Upper lobe of left lung (tissue), 4 donors: ENCODE measurements at regions not wholly inside any gene's neighbourhood (a gene's known extent, or its start where the extent isn't known, plus 50 kb on each side); places are given as distances from the start of the nearest gene placed in this dataset.

Source experiments
- POLR2AphosphoS5 ChIP-seq, 2 donors: sonication (generic); formaldehyde crosslinking; IDR thresholded peaks; one replicate each; pipeline ENCODE4 v1.5.1; 2017; ENCODE audit warnings: antibody characterized with exemption in 2 of 2
- TF ChIP-seq, protein P1 (sequence below), 6 experiments: fragments of 450-650 bp in 4 of 6; fragments of 200-600 bp in 2 of 6; sonication (generic) in 2 of 6; IDR thresholded peaks; one replicate each; pipeline ENCODE4 v1.5.1; 2016 to 2019; ENCODE audit warnings: antibody characterized with exemption in 6 of 6

- no peak for TF ChIP-seq POLR2AphosphoS5 (IDR thresholded peaks at IDR 0.05)
- TF ChIP-seq, protein P1, sequence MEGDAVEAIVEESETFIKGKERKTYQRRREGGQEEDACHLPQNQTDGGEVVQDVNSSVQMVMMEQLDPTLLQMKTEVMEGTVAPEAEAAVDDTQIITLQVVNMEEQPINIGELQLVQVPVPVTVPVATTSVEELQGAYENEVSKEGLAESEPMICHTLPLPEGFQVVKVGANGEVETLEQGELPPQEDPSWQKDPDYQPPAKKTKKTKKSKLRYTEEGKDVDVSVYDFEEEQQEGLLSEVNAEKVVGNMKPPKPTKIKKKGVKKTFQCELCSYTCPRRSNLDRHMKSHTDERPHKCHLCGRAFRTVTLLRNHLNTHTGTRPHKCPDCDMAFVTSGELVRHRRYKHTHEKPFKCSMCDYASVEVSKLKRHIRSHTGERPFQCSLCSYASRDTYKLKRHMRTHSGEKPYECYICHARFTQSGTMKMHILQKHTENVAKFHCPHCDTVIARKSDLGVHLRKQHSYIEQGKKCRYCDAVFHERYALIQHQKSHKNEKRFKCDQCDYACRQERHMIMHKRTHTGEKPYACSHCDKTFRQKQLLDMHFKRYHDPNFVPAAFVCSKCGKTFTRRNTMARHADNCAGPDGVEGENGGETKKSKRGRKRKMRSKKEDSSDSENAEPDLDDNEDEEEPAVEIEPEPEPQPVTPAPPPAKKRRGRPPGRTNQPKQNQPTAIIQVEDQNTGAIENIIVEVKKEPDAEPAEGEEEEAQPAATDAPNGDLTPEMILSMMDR (IDR thresholded peaks at IDR 0.05) = no peak
Observed at GRCh38 chr13:107529035-107529434, 686.3 kb downstream of the LIG4 start.
